Esophagus muscularis mucosa (tissue), 4 donors: ENCODE measurements at regions not wholly inside any gene's neighbourhood (a gene's known extent, or its start where the extent isn't known, plus 50 kb on each side); places are given as distances from the start of the nearest gene placed in this dataset.

ENCODE experiments used
- DNase-seq: peaks from one replicate; pipeline ENCODE4 v3.0.0-alpha.2; 2017; ENCODE audit errors: extremely low spot score
- H3K27ac ChIP-seq, 4 donors: fragments of 200-600 bp; sonication (generic); replicated peaks in 1 of 4; 1 replicate in 3 of 4; 2 replicates in 1 of 4; pipeline ENCODE4 v1.5.1; 2016 to 2019; ENCODE audit warnings: mild to moderate bottlenecking in 1 of 4
- H3K27me3 ChIP-seq, 4 donors: fragments of 200-600 bp; sonication (generic); one replicate each; pipeline versions ENCODE4 v1.5.1 to v1.6.0; 2016 to 2019
- H3K36me3 ChIP-seq, 4 donors: fragments of 200-600 bp; sonication (generic); one replicate each; pipeline ENCODE4 v1.5.1; 2016 to 2019
- H3K4me1 ChIP-seq, 4 donors: fragments of 200-600 bp; sonication (generic); one replicate each; pipeline ENCODE4 v1.5.1; 2016 to 2019
- H3K4me3 ChIP-seq, 4 donors: fragments of 200-600 bp; sonication (generic); 1 replicate in 2 of 4; 2 replicates in 2 of 4; pipeline ENCODE4 v1.5.1; 2016 to 2019; ENCODE audit warnings: mild to moderate bottlenecking in 4 of 4, moderate library complexity in 1 of 4
- H3K9me3 ChIP-seq, 4 donors: fragments of 200-600 bp; sonication (generic); 1 replicate in 3 of 4; 2 replicates in 1 of 4; pipeline ENCODE4 v1.5.1; 2016 to 2019
- EP300 ChIP-seq: sonication (generic); formaldehyde crosslinking; IDR thresholded peaks from one replicate; pipeline ENCODE4 v1.6.1; 2017; ENCODE audit warnings: antibody characterized with exemption
- POLR2A ChIP-seq: fragments of 450-650 bp; IDR thresholded peaks from one replicate; pipeline ENCODE4 v1.6.1; 2017; ENCODE audit warnings: antibody characterized with exemption, moderate library complexity, mild to moderate bottlenecking, low read depth
- POLR2AphosphoS5 ChIP-seq, 2 donors: sonication (generic); formaldehyde crosslinking; IDR thresholded peaks; one replicate each; pipeline ENCODE4 v1.6.1; 2017; ENCODE audit warnings: antibody characterized with exemption in 2 of 2
- WGBS: methylation state at CpG from one replicate; pipeline ENCODE4 v1.1.5; 2018; 5-methylcytosine and 5-hydroxymethylcytosine counted together
- intact Hi-C: fragments of 100-400 bp; cut with DNase I; formaldehyde crosslinking; loops from one replicate; pipeline ENCODE4 v1.15.1; 2023
- small RNA-seq, 3 donors: library from RNA; depleted of rRNA; stranded (forward); fragments of <200 nt; gene quantifications; one replicate each; pipeline ENCODE3, GENCODE V24; 2016
- TF ChIP-seq, protein P1 (sequence below), 3 experiments: fragments of 200-600 bp in 2 of 3; fragments of 450-650 bp in 1 of 3; sonication (generic) in 2 of 3; IDR thresholded peaks; one replicate each; pipeline ENCODE4 v1.5.1; 2017 to 2019; ENCODE audit warnings: antibody characterized with exemption in 3 of 3, mild to moderate bottlenecking in 2 of 3, moderate library complexity in 1 of 3

DNA sequence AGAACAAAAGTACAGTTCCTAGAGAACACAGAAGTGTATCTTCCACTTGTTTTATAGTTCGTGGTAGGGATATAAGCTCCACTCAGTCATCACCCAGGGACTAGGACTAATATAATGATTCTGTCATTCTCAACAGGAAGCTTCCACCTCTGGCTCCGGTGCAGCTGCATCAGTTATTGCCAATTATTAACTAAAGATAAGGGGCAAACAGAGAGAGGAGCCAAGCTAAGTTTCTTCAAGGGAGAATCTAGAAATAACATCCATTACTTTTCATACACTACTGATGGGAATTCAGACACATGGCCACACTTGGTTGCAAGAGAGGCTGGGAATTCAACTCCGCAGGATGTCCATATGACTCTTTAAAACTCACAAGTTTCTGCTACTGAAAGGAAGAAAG is 917.9 kb downstream of the OLFM4 start:
- Histone ChIP-seq H3K36me3 (no peaks in the 10 kb centered on the region), H3K27ac (no peak overlapping the region), H3K4me1 (no peaks in the 10 kb centered on the region), H3K9me3 (no peaks in the 10 kb centered on the region), H3K4me3 (no peak overlapping the region), H3K27me3 (no peaks in the 10 kb centered on the region)
- intact Hi-C loops = no loop called here
- 78% methylated on average over 3 of the region's 3 CpGs for WGBS
- DNase-seq = no peak
- TF ChIP-seq, protein P1, sequence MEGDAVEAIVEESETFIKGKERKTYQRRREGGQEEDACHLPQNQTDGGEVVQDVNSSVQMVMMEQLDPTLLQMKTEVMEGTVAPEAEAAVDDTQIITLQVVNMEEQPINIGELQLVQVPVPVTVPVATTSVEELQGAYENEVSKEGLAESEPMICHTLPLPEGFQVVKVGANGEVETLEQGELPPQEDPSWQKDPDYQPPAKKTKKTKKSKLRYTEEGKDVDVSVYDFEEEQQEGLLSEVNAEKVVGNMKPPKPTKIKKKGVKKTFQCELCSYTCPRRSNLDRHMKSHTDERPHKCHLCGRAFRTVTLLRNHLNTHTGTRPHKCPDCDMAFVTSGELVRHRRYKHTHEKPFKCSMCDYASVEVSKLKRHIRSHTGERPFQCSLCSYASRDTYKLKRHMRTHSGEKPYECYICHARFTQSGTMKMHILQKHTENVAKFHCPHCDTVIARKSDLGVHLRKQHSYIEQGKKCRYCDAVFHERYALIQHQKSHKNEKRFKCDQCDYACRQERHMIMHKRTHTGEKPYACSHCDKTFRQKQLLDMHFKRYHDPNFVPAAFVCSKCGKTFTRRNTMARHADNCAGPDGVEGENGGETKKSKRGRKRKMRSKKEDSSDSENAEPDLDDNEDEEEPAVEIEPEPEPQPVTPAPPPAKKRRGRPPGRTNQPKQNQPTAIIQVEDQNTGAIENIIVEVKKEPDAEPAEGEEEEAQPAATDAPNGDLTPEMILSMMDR (IDR thresholded peaks at IDR 0.05) = no peak
- TF ChIP-seq EP300 (no peak), POLR2A (no peak), POLR2AphosphoS5 (IDR thresholded peaks at IDR 0.05) (no peak)

DNA sequence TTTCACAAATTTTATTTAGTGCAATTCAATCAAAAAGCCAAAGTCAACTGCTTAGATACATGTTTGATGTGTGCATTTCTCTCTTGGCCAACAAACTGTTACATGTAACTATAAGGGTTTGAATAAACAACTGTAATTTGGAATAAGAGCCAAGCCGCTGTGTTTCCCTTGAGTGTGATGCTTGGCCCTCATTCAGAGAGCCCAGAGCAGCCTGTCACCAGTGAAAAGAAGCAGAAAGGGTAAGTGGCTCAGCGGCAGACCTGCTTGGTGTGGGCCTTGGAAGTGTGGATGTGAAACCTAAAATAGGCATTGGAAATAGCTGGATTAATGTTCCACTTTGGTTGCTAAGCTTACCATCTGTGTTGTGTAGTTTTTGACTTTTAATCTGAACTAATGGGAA is 924.6 kb downstream of the OLFM4 start:
- Histone ChIP-seq H3K4me3 (no peak overlapping the region), H3K4me1 (peaks cover 0 to 6% (median 0%) of the 10 kb centered on the region in 4 donors), H3K9me3 (no peaks in the 10 kb centered on the region), H3K27ac (no peak overlapping the region), H3K36me3 (no peaks in the 10 kb centered on the region), H3K27me3 (no peaks in the 10 kb centered on the region)
- no peak for DNase-seq
- 24% methylated on average over 2 of the region's 2 CpGs for WGBS
- intact Hi-C loops = no loop called here
- TF ChIP-seq, protein P1 (IDR thresholded peaks at IDR 0.05) = no peak
- TF ChIP-seq POLR2A = no peak

Small RNA genes in the stretch of these regions (small RNA-seq; reads per million reads assigned to genes)
- 0 reads per million in 3 donors for gene RN7SL618P
